ENCODE measurements at regions not wholly inside any gene's neighbourhood (a gene's known extent, or its start where the extent isn't known, plus 50 kb on each side); places are given as distances from the start of the nearest gene placed in this dataset.

GRCh38 chr5:92374859-92375258 is 991.7 kb upstream of the ARRDC3 start:
- TF ChIP-seq CTCF (conservative IDR thresholded peaks at IDR 0.05; ENCODE audit: low read length): no peak
- TF ChIP-seq EZH2phosphoT487 (IDR thresholded peaks at IDR 0.05; ENCODE audit: borderline replicate concordance): no peak

Measured in Loucy (cell line).